CD14-positive monocyte (primary cell): ENCODE measurements at regions not wholly inside any gene's neighbourhood (a gene's known extent, or its start where the extent isn't known, plus 50 kb on each side); places are given as distances from the start of the nearest gene placed in this dataset.
"Not testable (repeated sequence)": the region's sequence is repeated elsewhere in the genome, so short reads cannot be mapped to it uniquely, and the experiment has no call there.

Experiments
- DNase-seq, 3 donors: peaks; one replicate each; pipeline ENCODE4 v3.0.0-alpha.2; 2011 to 2022
- H2AFZ ChIP-seq: 2 replicates; pipeline ENCODE4 v1.6.0; 2012; ENCODE audit warnings: mild to moderate bottlenecking, low read depth, low read length, inconsistent platforms; ENCODE audit not compliant: insufficient read depth, poor library complexity, severe bottlenecking
- H3K27ac ChIP-seq, 2 donors: 1 replicate in 1 of 2; 2 replicates in 1 of 2; pipeline ENCODE4 v1.5.1; 2012 to 2013; ENCODE audit warnings: low read length in 2 of 2, control low read depth in 1 of 2, inconsistent platforms in 1 of 2, low read depth in 1 of 2, mild to moderate bottlenecking in 1 of 2
- H3K27me3 ChIP-seq, 2 donors: one replicate each; pipeline versions ENCODE4 v1.6.0 to v1.6.1; 2011 to 2013; ENCODE audit warnings: low read length in 2 of 2; ENCODE audit not compliant: control insufficient read depth in 2 of 2, insufficient read depth in 2 of 2
- H3K36me3 ChIP-seq, 2 donors: replicated peaks in 1 of 2; 1 replicate in 1 of 2; 2 replicates in 1 of 2; pipeline versions ENCODE4 v1.5.1 to v1.6.1; 2012 to 2013; ENCODE audit warnings: low read length in 2 of 2, control low read depth in 1 of 2, inconsistent platforms in 1 of 2, mild to moderate bottlenecking in 1 of 2; ENCODE audit not compliant: insufficient read depth in 2 of 2, control insufficient read depth in 1 of 2
- H3K4me1 ChIP-seq, 2 donors: 1 replicate in 1 of 2; 2 replicates in 1 of 2; pipeline versions ENCODE4 v1.5.1 to v1.6.1; 2012 to 2013; ENCODE audit warnings: low read length in 2 of 2, control low read depth in 1 of 2, inconsistent platforms in 1 of 2, mild to moderate bottlenecking in 1 of 2, moderate library complexity in 1 of 2; ENCODE audit not compliant: insufficient read depth in 2 of 2, control insufficient read depth in 1 of 2
- H3K4me2 ChIP-seq: replicated peaks from 2 replicates; pipeline ENCODE3; 2012; ENCODE audit warnings: low read length, moderate library complexity, mild to moderate bottlenecking; ENCODE audit not compliant: poor library complexity, severe bottlenecking; ENCODE audit errors: extremely low read depth
- H3K4me3 ChIP-seq, 3 experiments: fragments of 200-600 bp in 1 of 3; sonication (generic) in 1 of 3; replicated peaks in 1 of 3; 1 replicate in 2 of 3; 2 replicates in 1 of 3; pipeline ENCODE4 v1.5.1; 2011 to 2013; ENCODE audit warnings: low read length in 3 of 3, mild to moderate bottlenecking in 3 of 3, control low read depth in 2 of 3, low read depth in 2 of 3, inconsistent platforms in 1 of 3, moderate library complexity in 1 of 3
- H3K79me2 ChIP-seq: 2 replicates; pipeline ENCODE4 v1.6.0; 2012; ENCODE audit warnings: mild to moderate bottlenecking, control low read depth, inconsistent platforms, low read length, moderate library complexity; ENCODE audit not compliant: insufficient read depth
- H3K9ac ChIP-seq: 2 replicates; pipeline ENCODE4 v1.6.0; 2017; ENCODE audit warnings: low read length, mild to moderate bottlenecking; ENCODE audit not compliant: insufficient read depth, poor library complexity, severe bottlenecking
- H3K9me3 ChIP-seq, 2 donors: replicated peaks in 1 of 2; 1 replicate in 1 of 2; 2 replicates in 1 of 2; pipeline versions ENCODE4 v1.5.1 to v1.6.1; 2012 to 2013; ENCODE audit warnings: low read length in 2 of 2, control low read depth in 1 of 2; ENCODE audit not compliant: control insufficient read depth in 1 of 2, insufficient read depth in 1 of 2
- H4K20me1 ChIP-seq: 2 replicates; pipeline ENCODE4 v1.6.0; 2012; ENCODE audit warnings: mild to moderate bottlenecking, low read length, control low read depth, moderate library complexity; ENCODE audit not compliant: insufficient read depth
- H3K27ac Mint-ChIP-seq, 7 donors: one replicate each; pipeline ENCODE4 v1.8.0; 2020; ENCODE audit warnings: mild to moderate bottlenecking in 7 of 7, mixed read lengths in 7 of 7, moderate library complexity in 6 of 7, inconsistent platforms in 2 of 7
- H3K27me3 Mint-ChIP-seq, 3 donors: one replicate each; pipeline ENCODE4 v1.8.0; 2021 to 2022; ENCODE audit warnings: low read depth in 3 of 3, mild to moderate bottlenecking in 3 of 3, mixed read lengths in 3 of 3, moderate library complexity in 3 of 3, inconsistent platforms in 1 of 3
- H3K36me3 Mint-ChIP-seq, 2 donors: one replicate each; pipeline ENCODE4 v1.8.0; 2020; ENCODE audit warnings: mixed read lengths in 2 of 2, inconsistent platforms in 1 of 2, mild to moderate bottlenecking in 1 of 2
- H3K4me1 Mint-ChIP-seq: one replicate; pipeline ENCODE4 v1.8.0; 2020; ENCODE audit warnings: mild to moderate bottlenecking, mixed read lengths
- H3K4me3 Mint-ChIP-seq, 2 donors: one replicate each; pipeline ENCODE4 v1.8.0; 2020; ENCODE audit warnings: mild to moderate bottlenecking in 2 of 2, mixed read lengths in 2 of 2, moderate library complexity in 1 of 2
- H3K9me3 Mint-ChIP-seq, 7 donors: one replicate each; pipeline ENCODE4 v1.8.0; 2020 to 2022; ENCODE audit warnings: mixed read lengths in 7 of 7, mild to moderate bottlenecking in 6 of 7, moderate library complexity in 6 of 7, inconsistent platforms in 2 of 7
- WGBS: methylation state at CpG from one replicate; pipeline ENCODE4 v1.1.5; 2013; ENCODE audit warnings: missing lambda C conversion rate; ENCODE audit not compliant: insufficient coverage; 5-methylcytosine and 5-hydroxymethylcytosine counted together
- intact Hi-C, 2 donors: fragments of 100-400 bp; cut with micrococcal nuclease; formaldehyde crosslinking; loops; one replicate each; pipeline versions ENCODE4 v1.15.0 to v1.15.1; 2023

GRCh38 chr15:84164423-84165292, 70.9 kb upstream of the GOLGA6L4 start:
- H3K27ac Mint-ChIP-seq, intact Hi-C loops, H3K4me3 ChIP-seq, H2AFZ ChIP-seq, H3K9ac ChIP-seq, H3K27ac ChIP-seq, H3K4me1 ChIP-seq, H3K36me3 ChIP-seq, H3K4me3 Mint-ChIP-seq, H3K79me2 ChIP-seq, H3K4me1 Mint-ChIP-seq, H3K27me3 ChIP-seq, H3K9me3 ChIP-seq, H3K36me3 Mint-ChIP-seq, H3K27me3 Mint-ChIP-seq, H3K4me2 ChIP-seq, H4K20me1 ChIP-seq, H3K9me3 Mint-ChIP-seq, DNase-seq: not testable (repeated sequence)
- WGBS, result 55% methylated on average over 5 of the region's 8 CpGs

DNA sequence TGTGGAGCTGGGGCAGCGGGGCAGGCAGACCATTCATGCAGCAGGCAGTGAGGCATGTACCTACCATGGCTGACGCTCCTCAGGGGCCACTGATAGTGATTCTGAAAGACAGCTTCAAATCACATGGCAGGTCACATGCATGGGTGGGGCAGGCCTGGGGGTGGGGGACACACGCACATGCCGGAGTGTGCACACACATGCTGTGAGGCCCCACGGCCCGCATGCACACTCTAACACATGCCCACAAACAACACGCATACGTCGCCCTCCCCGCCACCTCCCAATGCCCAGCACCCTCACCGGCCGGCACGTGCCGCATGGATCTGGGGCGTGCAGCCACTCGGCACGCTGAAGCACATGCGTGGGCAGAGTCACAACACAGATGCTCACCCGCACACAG, 65.5 kb upstream of the GOLGA6L4 start:
- H3K4me3 ChIP-seq, H3K4me3 Mint-ChIP-seq, H3K36me3 ChIP-seq, H3K9me3 ChIP-seq, intact Hi-C loops, DNase-seq, H3K4me2 ChIP-seq, H3K27ac ChIP-seq, H3K9ac ChIP-seq, H3K27me3 Mint-ChIP-seq, H3K4me1 ChIP-seq, H3K27me3 ChIP-seq, H3K4me1 Mint-ChIP-seq, H3K36me3 Mint-ChIP-seq, H3K27ac Mint-ChIP-seq, H3K79me2 ChIP-seq, H2AFZ ChIP-seq, H4K20me1 ChIP-seq, H3K9me3 Mint-ChIP-seq: not testable (repeated sequence)
- no CpG with 5 or more reads among the region's 19 CpGs for WGBS

- H3K4me2 ChIP-seq, H3K4me1 ChIP-seq, H3K4me3 ChIP-seq, H3K4me1 Mint-ChIP-seq, H3K36me3 ChIP-seq, H3K9me3 ChIP-seq, H3K9ac ChIP-seq, H3K79me2 ChIP-seq, H3K4me3 Mint-ChIP-seq, H3K27ac ChIP-seq, intact Hi-C loops, H3K27me3 ChIP-seq, H3K27ac Mint-ChIP-seq, H3K27me3 Mint-ChIP-seq, H2AFZ ChIP-seq, H4K20me1 ChIP-seq, H3K36me3 Mint-ChIP-seq, H3K9me3 Mint-ChIP-seq, DNase-seq: not testable (repeated sequence)
- WGBS, result no CpG with 5 or more reads among the region's 22 CpGs
Measured at GRCh38 chr15:84173231-84173610, 62.4 kb upstream of the GOLGA6L4 start.
